ENCODE measurements at regions not wholly inside any gene's neighbourhood (a gene's known extent, or its start where the extent isn't known, plus 50 kb on each side); places are given as distances from the start of the nearest gene placed in this dataset.
"Not testable (repeated sequence)": the region's sequence is repeated elsewhere in the genome, so short reads cannot be mapped to it uniquely, and the experiment has no call there.

GRCh38 chr5:122656577-122656976 is 118.3 kb upstream of the SNX2 start:
- H3K4me3 ChIP-seq (ENCODE audit: low read depth, low read length), result no peak overlapping the region
- no peak for DNase-seq
- no peaks in the 10 kb centered on the region for H3K27me3 ChIP-seq (replicated peaks)
- in situ Hi-C loops (cut with HindIII; ENCODE audit: low pct_ligation_motif_present, low sequenced_read_pairs), result no loop called here
- no peak for TF ChIP-seq CTCF (IDR thresholded peaks at IDR 0.05; ENCODE audit: low read depth, low read length, missing control alignments)
- no peaks in the 10 kb centered on the region for H3K36me3 ChIP-seq (replicated peaks)
- no peak overlapping the region for H3K27ac ChIP-seq

- peak; percentile 45 for DNase-seq
- in situ Hi-C loops (cut with HindIII; ENCODE audit: low pct_ligation_motif_present, low sequenced_read_pairs), result no loop called here
These were observed 113.2 kb upstream of the SNX2 start for GRCh38 chr5:122661496-122662180.

GRCh38 chr5:122665051-122665450 is 109.8 kb upstream of the SNX2 start:
- Histone ChIP-seq H3K27me3 (replicated peaks) (no peaks in the 10 kb centered on the region), H3K4me3 (ENCODE audit: low read depth, low read length) (no peak overlapping the region), H3K36me3 (replicated peaks) (no peaks in the 10 kb centered on the region), H3K27ac (no peak overlapping the region)
- in situ Hi-C loops (cut with HindIII; ENCODE audit: low pct_ligation_motif_present, low sequenced_read_pairs), result no loop called here
- DNase-seq, result no peak
- no peak for TF ChIP-seq CTCF (IDR thresholded peaks at IDR 0.05; ENCODE audit: low read depth, low read length, missing control alignments)

More at GRCh38 chr5:122661496-122662180, 113.2 kb upstream of the SNX2 start:
- no peak for TF ChIP-seq CTCF (IDR thresholded peaks at IDR 0.05; ENCODE audit: low read depth, low read length, missing control alignments)
- Histone ChIP-seq H3K27ac (peak overlapping the region; percentile 31), H3K36me3 (replicated peaks) (no peaks in the 10 kb centered on the region), H3K27me3 (replicated peaks) (no peaks in the 10 kb centered on the region), H3K4me3 (ENCODE audit: low read depth, low read length) (no peak overlapping the region)

GRCh38 chr5:122668552-122668951 is 106.3 kb upstream of the SNX2 start:
- Histone ChIP-seq H3K4me3 (ENCODE audit: low read depth, low read length) (no peak overlapping the region), H3K27me3 (replicated peaks) (no peaks in the 10 kb centered on the region), H3K27ac (no peak overlapping the region), H3K36me3 (replicated peaks) (no peaks in the 10 kb centered on the region)
- no peak for TF ChIP-seq CTCF (IDR thresholded peaks at IDR 0.05; ENCODE audit: low read depth, low read length, missing control alignments)
- DNase-seq, result no peak
- in situ Hi-C loops (cut with HindIII; ENCODE audit: low pct_ligation_motif_present, low sequenced_read_pairs), result no loop called here

GRCh38 chr5:122669709-122670108 is 105.2 kb upstream of the SNX2 start:
- H3K36me3 ChIP-seq (replicated peaks); DNase-seq; H3K27ac ChIP-seq; H3K27me3 ChIP-seq (replicated peaks); in situ Hi-C loops (cut with HindIII; ENCODE audit: low pct_ligation_motif_present, low sequenced_read_pairs); H3K4me3 ChIP-seq (ENCODE audit: low read depth, low read length): not testable (repeated sequence)

- H3K4me3 ChIP-seq (ENCODE audit: low read depth, low read length), result no peak overlapping the region
- TF ChIP-seq CTCF (IDR thresholded peaks at IDR 0.05; ENCODE audit: low read depth, low read length, missing control alignments), result no peak
- DNase-seq, result peak; percentile 32
- H3K27me3 ChIP-seq (replicated peaks), result no peaks in the 10 kb centered on the region
- no peak overlapping the region for H3K27ac ChIP-seq
- H3K36me3 ChIP-seq (replicated peaks), result no peaks in the 10 kb centered on the region
- in situ Hi-C loops (cut with HindIII; ENCODE audit: low pct_ligation_motif_present, low sequenced_read_pairs), result no loop called here
These were observed 101.5 kb upstream of the SNX2 start for GRCh38 chr5:122673343-122673742.

Measured in brain microvascular endothelial cell (primary cell).